ENCODE measurements at regions not wholly inside any gene's neighbourhood (a gene's known extent, or its start where the extent isn't known, plus 50 kb on each side); places are given as distances from the start of the nearest gene placed in this dataset.

- Histone ChIP-seq H3K9me3 (ENCODE audit: insufficient read depth, low read length) (no peaks in the 10 kb centered on the region), H2AFZ (ENCODE audit: low read depth, low read length) (no peak overlapping the region), H3K4me1 (ENCODE audit: low read length) (no peaks in the 10 kb centered on the region), H4K20me1 (ENCODE audit: insufficient read depth, low read length) (no peaks in the 10 kb centered on the region), H3K27ac (ENCODE audit: low read length) (no peak overlapping the region), H3K4me2 (ENCODE audit: low read length) (no peak overlapping the region), H3K9ac (ENCODE audit: low read length) (no peak overlapping the region), H3K27me3 (ENCODE audit: low read depth, low read length) (no peaks in the 10 kb centered on the region), H3K79me2 (ENCODE audit: low read length) (no peaks in the 10 kb centered on the region), H3K36me3 (replicated peaks; ENCODE audit: low read depth, low read length) (no peaks in the 10 kb centered on the region), H3K4me3 (ENCODE audit: low read length) (no peak overlapping the region)
- TF ChIP-seq EZH2phosphoT487 (IDR thresholded peaks at IDR 0.05; ENCODE audit: low read depth) (no peak), CTCF (IDR thresholded peaks at IDR 0.05; ENCODE audit: low read depth, low read length) (peak; percentile 64)
Observed at GRCh38 chr6:68313911-68314310, 321.2 kb upstream of the ADGRB3 start.

GRCh38 chr6:68307301-68307700 is 327.8 kb upstream of the ADGRB3 start:
- Histone ChIP-seq H3K27me3 (ENCODE audit: low read depth, low read length) (no peaks in the 10 kb centered on the region), H3K4me2 (ENCODE audit: low read length) (no peak overlapping the region), H4K20me1 (ENCODE audit: insufficient read depth, low read length) (no peaks in the 10 kb centered on the region), H3K36me3 (replicated peaks; ENCODE audit: low read depth, low read length) (no peaks in the 10 kb centered on the region), H3K9me3 (ENCODE audit: insufficient read depth, low read length) (no peaks in the 10 kb centered on the region), H3K27ac (ENCODE audit: low read length) (no peak overlapping the region), H3K79me2 (ENCODE audit: low read length) (no peaks in the 10 kb centered on the region), H3K4me1 (ENCODE audit: low read length) (no peaks in the 10 kb centered on the region), H3K4me3 (ENCODE audit: low read length) (no peak overlapping the region), H2AFZ (ENCODE audit: low read depth, low read length) (peak overlapping the region; percentile 4; the same call in 1 of the 2 replicates), H3K9ac (ENCODE audit: low read length) (no peak overlapping the region)
- TF ChIP-seq CTCF (IDR thresholded peaks at IDR 0.05; ENCODE audit: low read depth, low read length) (no peak), EZH2phosphoT487 (IDR thresholded peaks at IDR 0.05; ENCODE audit: low read depth) (no peak)

GRCh38 chr6:68296126-68296525 is 339.0 kb upstream of the ADGRB3 start:
- Histone ChIP-seq H3K4me3 (ENCODE audit: low read length) (no peak overlapping the region), H3K4me1 (ENCODE audit: low read length) (no peaks in the 10 kb centered on the region), H2AFZ (ENCODE audit: low read depth, low read length) (no peak overlapping the region), H3K79me2 (ENCODE audit: low read length) (no peaks in the 10 kb centered on the region), H3K27me3 (ENCODE audit: low read depth, low read length) (no peaks in the 10 kb centered on the region), H3K9me3 (ENCODE audit: insufficient read depth, low read length) (no peaks in the 10 kb centered on the region), H3K27ac (ENCODE audit: low read length) (no peak overlapping the region), H4K20me1 (ENCODE audit: insufficient read depth, low read length) (no peaks in the 10 kb centered on the region), H3K9ac (ENCODE audit: low read length) (no peak overlapping the region), H3K4me2 (ENCODE audit: low read length) (no peak overlapping the region), H3K36me3 (replicated peaks; ENCODE audit: low read depth, low read length) (no peaks in the 10 kb centered on the region)
- no peak for TF ChIP-seq CTCF (IDR thresholded peaks at IDR 0.05; ENCODE audit: low read depth, low read length)
- TF ChIP-seq EZH2phosphoT487 (IDR thresholded peaks at IDR 0.05; ENCODE audit: low read depth), result no peak

GRCh38 chr6:68282646-68283045 is 352.4 kb upstream of the ADGRB3 start:
- H4K20me1 ChIP-seq (ENCODE audit: insufficient read depth, low read length), result no peaks in the 10 kb centered on the region
- no peak overlapping the region for H3K27ac ChIP-seq (ENCODE audit: low read length)
- H3K9ac ChIP-seq (ENCODE audit: low read length), result no peak overlapping the region
- no peaks in the 10 kb centered on the region for H3K4me1 ChIP-seq (ENCODE audit: low read length)
- no peak overlapping the region for H2AFZ ChIP-seq (ENCODE audit: low read depth, low read length)
- H3K27me3 ChIP-seq (ENCODE audit: low read depth, low read length), result no peaks in the 10 kb centered on the region
- no peaks in the 10 kb centered on the region for H3K36me3 ChIP-seq (replicated peaks; ENCODE audit: low read depth, low read length)
- TF ChIP-seq EZH2phosphoT487 (IDR thresholded peaks at IDR 0.05; ENCODE audit: low read depth) (no peak), CTCF (IDR thresholded peaks at IDR 0.05; ENCODE audit: low read depth, low read length) (no peak)
- H3K4me3 ChIP-seq (ENCODE audit: low read length), result no peak overlapping the region
- H3K79me2 ChIP-seq (ENCODE audit: low read length), result no peaks in the 10 kb centered on the region
- no peaks in the 10 kb centered on the region for H3K9me3 ChIP-seq (ENCODE audit: insufficient read depth, low read length)
- H3K4me2 ChIP-seq (ENCODE audit: low read length), result no peak overlapping the region
